Limb (tissue), 2 donors: ENCODE measurements at regions not wholly inside any gene's neighbourhood (a gene's known extent, or its start where the extent isn't known, plus 50 kb on each side); places are given as distances from the start of the nearest gene placed in this dataset.
"Not testable (repeated sequence)": the region's sequence is repeated elsewhere in the genome, so short reads cannot be mapped to it uniquely, and the experiment has no call there.

ENCODE experiments used
- DNase-seq, 2 donors: peaks; one replicate each; pipeline ENCODE4 v3.0.0-alpha.2; 2016; ENCODE audit errors: extremely low spot score in 2 of 2

DNA sequence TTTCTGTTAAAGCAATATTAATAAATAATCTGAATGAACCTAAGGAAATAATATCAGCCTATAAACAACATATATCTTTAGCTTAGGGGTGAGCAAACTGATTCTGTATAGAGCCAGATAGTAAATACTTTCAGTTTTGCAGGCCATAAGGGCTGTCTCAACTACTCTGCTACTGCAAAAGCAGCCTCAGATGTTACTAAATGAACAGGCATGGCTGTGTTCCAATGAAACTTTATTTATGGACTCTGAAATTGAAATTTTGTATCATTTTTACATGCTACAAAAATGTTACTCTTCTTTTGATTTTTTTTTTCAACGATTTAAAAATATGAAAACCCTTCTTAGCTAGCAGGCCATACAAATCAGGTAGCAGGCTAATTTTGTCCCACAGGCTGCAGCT, 212.8 kb upstream of the PRICKLE2 start:
- DNase-seq, result no peak

DNA sequence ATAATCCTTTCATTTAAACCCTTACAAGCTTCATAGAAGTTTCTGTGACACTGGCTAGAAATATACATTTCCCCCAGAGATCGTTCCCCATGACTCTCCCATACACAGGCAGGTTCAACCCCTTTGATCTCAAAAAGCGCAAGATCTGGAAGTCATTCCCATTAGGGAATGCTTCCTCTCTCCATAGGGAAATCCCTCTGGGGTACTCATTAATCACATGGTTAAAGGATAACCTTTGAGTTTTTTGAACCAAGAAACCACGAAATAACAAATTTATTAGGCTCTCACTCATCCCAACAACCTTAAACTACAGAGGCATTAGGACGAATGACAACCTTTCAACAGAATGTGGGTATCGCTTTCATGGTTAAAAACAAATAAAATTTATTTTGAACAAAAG, 211.9 kb upstream of the PRICKLE2 start:
- DNase-seq, result no peak

DNA sequence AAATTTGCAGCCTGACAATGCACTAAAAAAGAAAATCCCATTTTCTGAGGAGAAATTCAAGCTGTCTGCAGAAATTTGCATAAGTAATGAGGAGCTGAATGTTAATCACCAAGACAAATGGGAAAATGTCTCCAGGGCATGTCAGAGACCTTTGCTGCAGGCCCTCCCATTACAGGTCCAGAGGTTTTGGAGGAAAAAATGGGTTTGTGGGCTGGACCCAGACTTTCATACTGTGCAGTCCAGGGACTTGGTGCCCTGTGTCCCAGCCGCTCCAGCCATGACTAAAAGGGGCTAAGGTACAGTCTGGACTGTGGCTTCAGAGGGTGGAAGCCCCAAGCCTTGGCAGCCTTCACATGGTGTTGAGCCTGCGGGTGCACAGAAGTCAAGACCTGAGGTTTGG, 209.8 kb upstream of the PRICKLE2 start:
- DNase-seq, result not testable (repeated sequence)

DNA sequence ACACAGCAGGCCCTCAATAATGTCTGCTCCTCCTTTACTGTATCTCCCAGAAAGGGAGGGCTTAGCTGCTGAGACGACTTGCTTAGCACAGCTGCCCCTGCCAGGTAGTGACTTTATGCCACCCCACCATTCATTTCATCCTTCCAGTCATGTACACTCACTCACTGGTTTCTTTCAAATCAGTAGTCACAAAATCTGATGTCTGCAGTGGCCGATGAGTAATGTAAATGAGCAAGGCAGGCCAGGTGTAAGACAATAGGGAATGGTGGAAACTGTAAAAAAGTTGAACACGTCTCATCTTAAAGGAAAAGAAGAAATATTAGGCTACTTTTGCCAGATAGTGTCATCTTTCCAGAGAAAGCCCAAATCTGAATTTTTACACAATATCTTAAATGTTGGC, 207.6 kb upstream of the PRICKLE2 start:
- DNase-seq, result no peak

DNA sequence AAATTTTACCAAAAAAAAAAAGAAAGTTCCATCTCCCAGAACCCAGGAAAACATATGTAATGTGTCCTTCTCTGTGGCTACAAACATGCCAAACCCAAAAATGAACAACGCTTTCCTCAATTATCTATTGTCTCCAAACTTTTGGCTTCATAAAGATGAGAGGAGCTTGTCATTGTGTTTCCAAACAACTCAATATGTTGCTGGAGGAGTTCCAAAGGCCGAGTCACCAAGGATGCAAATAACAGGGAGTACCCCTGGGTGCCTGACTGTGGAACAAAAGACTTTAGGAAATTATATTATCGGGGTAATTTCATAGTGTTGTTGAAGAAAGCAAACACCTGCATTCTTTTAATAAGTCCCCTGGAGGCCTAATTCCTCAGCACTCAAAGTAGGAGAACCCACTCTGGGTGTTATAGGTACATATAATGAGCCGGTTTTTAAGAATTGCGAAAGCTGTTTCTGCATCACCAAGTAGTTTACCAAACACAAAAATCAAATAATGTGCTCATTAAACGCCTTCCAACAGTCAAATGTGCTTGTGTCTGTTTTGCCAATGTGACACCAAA, 206.3 kb upstream of the PRICKLE2 start:
- no peak for DNase-seq

DNA sequence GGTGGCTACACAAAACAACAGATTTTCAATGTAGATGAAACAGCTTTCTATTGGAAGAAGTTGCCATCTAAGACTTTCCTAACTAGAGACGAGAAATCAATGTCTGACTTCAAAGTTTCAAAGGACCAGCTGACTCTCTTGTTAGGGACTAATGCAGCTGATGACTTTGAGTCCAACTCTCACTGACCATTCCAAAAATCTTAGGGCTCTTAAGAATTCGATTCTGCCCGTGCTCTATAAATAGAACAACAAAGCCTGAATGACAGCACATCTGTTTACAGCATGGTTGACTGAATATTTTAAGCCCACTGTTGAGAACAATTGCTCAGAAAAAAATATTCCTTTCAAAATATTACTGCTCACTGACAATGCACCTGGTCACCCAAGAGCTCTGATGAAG, 202.4 kb upstream of the PRICKLE2 start:
- DNase-seq, result no peak

DNA sequence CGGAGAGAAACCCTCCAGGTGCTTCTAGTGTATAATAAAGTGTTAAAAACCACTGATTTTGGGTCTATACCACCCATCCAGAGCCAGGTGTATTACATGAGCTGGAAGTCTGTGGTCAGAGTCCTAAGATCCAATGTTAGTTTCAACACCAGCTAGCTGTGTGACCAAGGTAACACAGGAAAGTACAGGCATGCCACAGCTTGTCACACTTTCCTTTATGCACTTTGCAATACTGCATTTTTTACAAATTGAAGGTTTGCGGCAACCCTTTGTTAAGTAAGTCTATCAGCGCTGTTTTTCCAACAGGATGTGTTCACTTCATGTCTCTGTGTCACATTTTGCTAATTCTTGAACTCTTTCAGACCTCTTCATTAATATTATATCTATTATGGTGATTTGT, 201.3 kb upstream of the PRICKLE2 start:
- no peak for DNase-seq

DNA sequence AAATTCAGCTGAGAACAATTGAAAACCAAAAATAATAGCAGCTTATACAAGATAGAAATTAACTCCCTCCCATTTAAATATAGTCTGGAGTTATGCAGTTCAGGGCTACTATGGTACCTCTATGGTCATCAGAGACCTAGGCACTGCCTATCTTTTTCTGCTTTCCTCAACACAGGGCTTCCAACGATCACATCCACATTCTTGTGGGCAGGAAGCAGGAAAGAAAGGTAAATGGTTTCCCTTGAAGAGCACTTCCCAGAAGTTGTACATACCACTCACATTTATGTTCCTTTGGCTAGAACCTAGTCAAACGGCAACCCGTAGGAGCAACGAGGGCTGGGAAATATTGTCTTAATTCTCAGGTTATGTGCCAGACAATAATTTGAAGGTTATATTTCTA, 197.7 kb upstream of the PRICKLE2 start:
- DNase-seq, result no peak

DNA sequence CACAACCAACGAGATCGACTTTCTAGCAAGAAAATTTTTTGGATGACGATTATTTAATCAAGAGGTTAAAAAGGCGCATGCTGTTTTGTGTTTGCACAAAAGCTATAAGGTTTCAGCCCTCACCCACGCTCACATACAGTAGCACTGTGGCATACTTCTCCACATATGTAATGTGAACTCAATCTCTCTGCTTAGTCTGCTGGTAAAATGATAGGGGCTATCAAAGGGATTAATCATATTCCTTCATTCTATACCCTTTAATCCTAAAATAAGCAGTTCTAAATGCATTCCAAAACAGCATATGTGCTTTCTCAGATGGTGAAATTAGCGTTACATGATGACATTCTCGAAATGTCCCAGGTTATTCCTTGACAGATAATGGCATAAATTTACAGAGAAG, 196.9 kb upstream of the PRICKLE2 start:
- DNase-seq, result peak in 1 of 2 donors; percentile 30

DNA sequence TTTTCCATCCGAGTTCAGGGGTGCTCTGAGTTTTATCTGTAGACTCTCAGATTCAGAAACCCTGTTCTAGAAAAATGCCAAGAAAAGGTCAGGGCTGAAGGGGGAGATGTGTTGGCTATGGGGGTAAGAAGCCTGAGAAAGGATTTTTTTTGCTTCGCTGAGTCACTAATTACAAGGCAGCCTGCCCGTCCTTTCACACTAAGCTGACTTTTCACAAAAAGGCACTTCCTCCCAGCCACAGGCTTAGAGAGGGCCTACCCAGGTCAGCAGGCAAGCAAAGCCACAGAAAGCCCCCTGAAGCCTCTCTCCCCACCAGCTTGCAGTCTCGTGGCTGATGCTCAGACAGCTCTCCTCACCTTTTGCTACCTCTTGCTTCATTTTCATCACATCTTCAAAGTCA, 192.6 kb upstream of the PRICKLE2 start:
- DNase-seq, result no peak

DNA sequence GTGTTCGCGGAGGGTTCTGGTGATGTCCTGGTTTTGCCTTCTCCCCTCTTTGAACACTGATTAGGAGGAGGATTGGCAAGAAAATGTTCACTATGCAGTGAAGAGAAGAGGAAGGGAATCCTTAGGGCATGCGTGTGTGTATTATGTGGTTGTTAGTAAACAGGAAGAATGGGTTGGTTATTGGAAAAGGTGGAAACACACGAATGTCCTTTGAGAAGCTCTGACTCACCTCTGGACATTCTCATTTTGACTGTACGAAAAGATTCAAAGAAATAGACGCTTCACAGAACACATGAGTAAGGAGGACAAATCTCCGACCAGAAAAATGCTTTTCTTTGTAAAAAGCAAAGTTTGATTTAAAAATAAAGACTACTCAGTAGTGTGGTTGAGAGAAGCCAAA, 188.8 kb upstream of the PRICKLE2 start:
- DNase-seq, result no peak

DNA sequence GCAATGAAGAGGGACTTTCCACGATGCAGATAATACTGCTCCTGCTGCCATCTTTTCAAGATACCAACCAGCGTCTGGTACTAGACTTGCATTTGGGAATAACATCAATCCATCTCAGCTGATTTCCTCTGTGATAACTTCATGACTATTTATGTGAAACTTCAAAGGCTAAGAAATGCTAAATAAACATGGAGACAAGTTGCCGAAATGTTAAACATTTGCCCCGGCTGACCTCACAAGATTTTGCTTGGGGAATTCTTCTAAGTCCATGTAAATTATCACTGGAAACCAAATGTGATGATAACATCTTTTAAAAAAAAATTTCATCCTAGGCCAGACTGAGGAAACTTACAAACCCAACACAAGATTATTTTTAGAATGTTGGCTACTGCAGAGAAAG, 185.8 kb upstream of the PRICKLE2 start:
- no peak for DNase-seq

DNA sequence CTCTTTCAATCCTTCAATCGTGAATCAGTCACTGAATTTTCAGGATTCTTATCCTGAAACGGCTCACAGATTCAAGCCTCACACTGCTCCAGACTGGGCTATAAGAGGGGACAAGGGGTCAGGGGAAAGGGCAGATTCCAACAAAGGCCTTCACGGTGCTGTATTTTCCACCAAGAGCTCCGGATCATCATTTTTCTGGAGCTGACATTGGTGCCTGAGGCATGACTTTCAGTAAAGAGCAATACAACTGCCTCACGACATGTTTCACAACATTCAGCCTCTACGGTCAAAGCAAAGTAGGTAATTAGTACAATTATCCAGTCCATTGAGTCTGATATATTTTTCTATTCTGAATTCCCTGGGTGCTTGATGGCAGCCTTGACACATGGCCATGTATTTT, 185.0 kb upstream of the PRICKLE2 start:
- no peak for DNase-seq

DNA sequence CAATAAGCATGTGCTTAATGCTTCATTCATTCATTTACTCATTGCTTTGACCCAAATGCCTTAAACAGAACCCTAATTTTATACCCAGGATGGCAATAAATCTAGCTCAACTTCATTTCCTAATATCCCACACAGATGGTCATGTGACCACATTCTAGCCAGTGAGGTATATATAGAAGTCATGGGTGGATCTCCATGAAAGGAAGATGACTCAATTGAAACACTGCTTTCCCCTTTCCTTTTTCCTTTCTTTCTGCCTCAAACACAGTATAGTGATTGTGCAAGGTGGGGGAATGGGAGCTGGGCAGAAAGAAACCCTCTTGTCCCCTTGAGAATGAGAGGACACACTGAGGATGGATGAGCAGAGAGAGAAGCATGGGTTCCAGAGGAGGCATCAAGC, 183.5 kb upstream of the PRICKLE2 start:
- no peak for DNase-seq

DNA sequence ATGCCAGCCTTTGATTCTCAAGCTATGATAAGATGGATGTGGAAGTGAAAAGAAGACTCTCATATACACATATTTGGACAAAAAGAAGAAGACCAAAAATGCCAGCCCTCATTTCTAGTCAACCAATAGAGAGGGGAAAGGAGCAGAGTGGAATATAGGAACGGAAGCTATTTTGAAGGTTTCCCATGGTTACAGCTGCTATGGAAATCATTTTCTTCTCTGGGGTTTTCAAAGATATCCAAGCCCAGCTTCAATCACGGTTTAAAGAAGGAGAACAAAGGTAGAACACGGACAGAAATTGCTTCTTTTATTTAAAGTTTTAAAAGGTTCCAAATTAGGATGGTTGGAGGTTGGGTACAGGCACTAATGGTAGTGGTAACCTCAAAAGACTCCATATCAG, 181.0 kb upstream of the PRICKLE2 start:
- DNase-seq, result peak in 1 of 2 donors; percentile 28

DNA sequence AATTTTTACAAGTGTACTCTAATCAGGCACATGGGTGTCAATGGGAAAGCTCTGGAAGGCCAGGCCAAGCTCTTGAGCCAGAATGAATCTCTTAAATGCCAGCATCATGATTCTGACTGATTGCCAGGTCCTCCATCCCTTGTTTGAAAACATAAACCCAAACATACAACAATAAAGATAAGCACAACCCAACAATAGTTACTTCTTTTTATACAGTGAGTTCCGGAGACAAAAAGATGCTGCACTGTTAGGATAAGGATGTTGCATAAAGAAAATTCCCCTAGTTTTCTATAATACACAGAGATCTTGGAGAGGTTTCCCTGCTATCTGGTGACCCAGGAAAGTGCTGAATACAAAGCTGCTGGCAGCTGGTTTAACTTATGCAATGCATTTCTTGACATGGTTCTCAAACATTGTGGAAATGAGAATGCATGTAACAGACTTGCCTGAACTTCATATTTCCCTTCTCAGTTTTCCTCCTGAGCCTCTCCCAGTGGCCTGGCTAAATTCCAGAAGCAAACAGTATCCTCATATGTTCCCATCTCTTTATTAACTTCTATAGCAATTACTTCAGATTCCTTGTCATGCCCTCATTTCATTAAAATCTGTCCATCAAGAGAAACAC, 180.1 kb upstream of the PRICKLE2 start:
- DNase-seq, result peak in 1 of 2 donors; percentile 71

DNA sequence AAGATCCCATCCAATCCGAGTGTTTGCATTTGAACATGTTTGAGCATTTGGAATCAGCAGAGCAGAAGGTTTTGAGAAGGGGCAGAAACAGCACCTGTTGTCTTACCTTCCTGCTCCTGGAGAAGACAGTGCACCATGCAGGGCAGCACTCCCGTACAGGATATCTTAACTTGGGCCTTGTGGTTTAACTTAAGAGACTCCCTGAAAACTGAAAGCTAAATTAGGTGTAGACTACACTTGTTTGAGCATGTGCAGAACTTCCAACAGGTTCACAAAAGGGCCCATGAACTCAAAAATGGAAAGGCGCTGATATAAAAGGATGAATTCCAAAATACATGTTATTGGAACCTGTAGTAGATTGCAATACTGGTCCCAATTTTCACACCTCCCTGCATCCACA, 175.4 kb upstream of the PRICKLE2 start:
- no peak for DNase-seq

DNA sequence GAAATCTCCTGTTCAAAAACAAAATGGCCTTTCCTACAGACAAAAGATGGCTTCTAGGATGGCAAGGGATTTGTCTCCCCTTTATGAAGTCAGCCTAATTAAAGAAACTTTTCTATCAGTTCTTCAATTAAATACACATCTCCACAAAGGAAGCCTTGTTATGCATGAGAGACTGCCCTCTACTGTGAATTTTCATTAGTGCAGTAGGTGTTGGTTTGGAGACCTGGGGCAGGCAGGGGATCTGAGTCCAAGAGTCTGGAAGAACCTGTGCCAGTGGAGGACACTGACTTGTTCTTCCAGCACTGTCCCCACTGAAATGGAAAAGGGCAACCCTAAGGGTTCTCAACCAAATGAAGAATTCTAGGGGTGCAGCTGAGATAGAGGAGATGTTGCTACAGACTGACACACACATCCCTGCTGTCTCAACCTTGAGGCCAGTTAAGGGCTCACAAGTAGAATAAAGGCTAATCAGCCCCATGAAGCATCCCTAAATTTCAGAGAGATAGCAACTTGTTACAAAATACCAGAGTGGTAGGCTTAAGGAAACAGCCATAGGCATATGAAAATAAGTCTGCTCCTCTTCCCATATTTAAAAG, 174.0 kb upstream of the PRICKLE2 start:
- peak; percentile 39 to 64 for DNase-seq

DNA sequence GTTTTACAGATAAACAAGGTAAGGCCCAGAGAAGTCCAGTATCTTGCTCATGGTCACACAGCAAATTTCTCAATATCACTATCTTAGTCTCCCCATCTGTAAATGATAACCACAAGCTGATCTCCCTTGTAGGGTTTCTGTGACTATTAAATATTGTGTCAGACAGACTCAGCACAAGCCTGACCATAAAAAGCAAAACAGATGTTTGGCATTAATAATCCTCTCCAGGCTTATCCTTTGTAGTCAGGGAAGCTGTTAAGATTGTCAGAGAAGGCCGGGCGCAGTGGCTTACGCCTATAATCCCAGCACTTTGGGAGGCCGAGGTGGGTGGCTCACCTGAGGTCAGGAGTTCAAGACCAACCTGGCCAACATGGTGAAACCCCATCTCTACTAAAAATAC, 173.2 kb upstream of the PRICKLE2 start:
- DNase-seq, result no peak

DNA sequence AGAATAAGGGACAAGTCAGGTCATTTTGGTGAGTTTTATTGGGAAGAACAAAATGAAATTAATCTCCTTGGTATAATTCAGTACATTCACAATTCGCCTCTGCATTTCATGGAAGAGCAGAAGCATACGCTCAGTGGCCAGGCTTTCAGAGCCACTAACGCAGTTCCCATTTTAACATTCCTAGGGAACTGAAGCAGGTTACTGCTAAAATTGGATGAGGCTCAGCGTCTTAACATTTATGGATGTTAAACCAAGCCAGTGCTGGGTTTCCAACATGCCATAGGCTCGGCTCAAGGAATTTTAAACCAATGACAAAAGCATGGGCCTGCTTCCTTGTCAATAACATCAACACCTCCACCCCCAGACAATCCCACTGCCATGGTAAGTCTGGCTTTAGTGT, 172.7 kb upstream of the PRICKLE2 start:
- no peak for DNase-seq

DNA sequence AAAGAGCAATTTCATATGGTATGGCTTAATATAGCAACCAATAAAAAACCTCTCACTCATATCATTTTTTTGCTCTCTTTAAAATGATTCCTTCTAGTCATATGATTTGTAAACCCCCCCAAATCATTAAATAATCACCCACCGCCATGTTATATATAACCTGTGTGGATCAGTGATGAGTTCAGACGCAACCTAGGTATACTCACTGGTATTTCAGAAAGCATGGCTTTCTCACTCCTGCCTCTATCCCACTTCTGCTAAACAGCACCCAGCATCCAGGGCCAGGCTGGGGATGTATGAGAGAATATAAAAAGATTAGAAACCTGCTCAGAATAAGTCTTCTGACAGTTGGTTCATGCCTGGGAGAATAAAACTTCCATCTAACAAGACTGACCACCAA, 172.3 kb upstream of the PRICKLE2 start:
- DNase-seq, result no peak

DNA sequence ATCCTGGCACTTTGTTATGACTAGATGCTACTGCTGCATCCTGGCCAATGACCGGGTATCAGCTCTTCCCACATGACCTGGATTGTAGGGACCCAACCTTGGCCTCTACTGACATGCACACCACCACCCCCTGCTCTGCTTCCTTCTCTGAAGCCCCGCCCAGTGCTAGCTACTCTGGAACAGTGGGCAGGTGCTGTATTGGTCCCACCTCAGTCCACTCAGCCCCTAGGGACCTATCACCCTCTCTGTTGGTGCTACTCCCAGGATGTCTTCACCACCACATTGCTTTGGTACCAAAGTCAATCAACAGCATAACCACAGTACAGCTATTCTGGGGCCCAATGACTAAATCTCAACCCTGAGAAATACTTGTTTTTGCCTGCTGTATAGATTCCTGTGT, 170.2 kb upstream of the PRICKLE2 start:
- DNase-seq, result no peak

DNA sequence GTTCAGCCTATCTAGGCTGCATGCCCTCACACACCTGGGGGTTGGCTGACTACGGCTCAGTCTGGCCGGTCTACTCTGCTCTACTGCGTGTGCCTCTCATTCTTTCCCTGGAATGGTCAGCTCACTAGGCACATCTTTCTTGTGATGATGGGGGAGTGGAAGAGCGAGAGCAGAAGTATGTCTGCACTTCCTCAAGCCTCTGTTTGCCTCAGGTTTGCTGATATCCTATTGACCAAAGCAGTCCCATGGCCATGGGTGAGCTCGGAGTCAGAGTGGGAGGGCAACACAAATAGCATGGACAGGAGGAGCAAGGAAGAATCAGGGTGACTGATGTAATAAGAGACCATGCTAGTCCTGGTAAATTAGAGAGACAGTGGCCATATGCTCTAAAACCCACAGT, 167.9 kb upstream of the PRICKLE2 start:
- DNase-seq, result no peak
